ENCODE measurements at regions not wholly inside any gene's neighbourhood (a gene's known extent, or its start where the extent isn't known, plus 50 kb on each side); places are given as distances from the start of the nearest gene placed in this dataset.

DNA sequence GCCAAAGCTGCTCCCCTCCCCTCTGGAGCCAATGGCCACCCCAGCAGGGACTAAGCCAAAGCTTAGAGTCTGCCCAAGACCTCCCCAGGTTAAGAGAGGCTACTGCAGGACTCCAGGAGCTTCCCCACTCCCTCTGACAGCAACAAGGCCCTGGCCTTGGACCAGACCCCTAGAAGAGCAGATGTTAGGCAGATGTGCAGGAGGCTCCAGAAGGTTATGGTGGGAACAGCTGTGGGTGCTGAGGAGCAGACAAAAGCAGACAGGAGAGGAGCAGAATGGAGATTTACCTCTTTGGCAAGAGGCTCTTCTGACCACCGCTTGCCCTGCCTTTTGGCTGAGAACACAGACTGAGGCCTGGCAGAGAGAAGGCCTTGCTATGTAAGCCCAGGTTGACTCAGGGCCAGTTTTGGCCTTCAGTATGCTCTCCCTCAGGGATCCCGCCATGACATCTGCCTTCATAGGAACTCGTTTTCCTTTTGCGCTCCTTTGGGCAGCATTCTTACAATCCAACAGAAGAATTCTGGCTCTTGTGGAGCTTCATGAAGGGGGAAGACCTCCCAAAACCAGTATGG, 113.0 kb downstream of the RBFOX3 start:
- DNase-seq (no peak), ATAC-seq (no peak)
- Histone ChIP-seq H3K27ac (no peak overlapping the region), H3K9me3 (no peaks in the 10 kb centered on the region), H3K4me3 (no peak overlapping the region), H3K4me1 (no peaks in the 10 kb centered on the region), H3K36me3 (no peaks in the 10 kb centered on the region), H3K27me3 (no peaks in the 10 kb centered on the region)
- TF ChIP-seq, protein P1, sequence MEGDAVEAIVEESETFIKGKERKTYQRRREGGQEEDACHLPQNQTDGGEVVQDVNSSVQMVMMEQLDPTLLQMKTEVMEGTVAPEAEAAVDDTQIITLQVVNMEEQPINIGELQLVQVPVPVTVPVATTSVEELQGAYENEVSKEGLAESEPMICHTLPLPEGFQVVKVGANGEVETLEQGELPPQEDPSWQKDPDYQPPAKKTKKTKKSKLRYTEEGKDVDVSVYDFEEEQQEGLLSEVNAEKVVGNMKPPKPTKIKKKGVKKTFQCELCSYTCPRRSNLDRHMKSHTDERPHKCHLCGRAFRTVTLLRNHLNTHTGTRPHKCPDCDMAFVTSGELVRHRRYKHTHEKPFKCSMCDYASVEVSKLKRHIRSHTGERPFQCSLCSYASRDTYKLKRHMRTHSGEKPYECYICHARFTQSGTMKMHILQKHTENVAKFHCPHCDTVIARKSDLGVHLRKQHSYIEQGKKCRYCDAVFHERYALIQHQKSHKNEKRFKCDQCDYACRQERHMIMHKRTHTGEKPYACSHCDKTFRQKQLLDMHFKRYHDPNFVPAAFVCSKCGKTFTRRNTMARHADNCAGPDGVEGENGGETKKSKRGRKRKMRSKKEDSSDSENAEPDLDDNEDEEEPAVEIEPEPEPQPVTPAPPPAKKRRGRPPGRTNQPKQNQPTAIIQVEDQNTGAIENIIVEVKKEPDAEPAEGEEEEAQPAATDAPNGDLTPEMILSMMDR (IDR thresholded peaks at IDR 0.05), result no peak
- no peak for TF ChIP-seq POLR2A (IDR thresholded peaks at IDR 0.05)
- intact Hi-C loops (cut with DNase I), result no loop called here
- WGBS (ENCODE audit: insufficient coverage, low coverage, low lambda C conversion rate, missing lambda C conversion rate), result no CpG with 5 or more reads among the region's 4 CpGs

DNA sequence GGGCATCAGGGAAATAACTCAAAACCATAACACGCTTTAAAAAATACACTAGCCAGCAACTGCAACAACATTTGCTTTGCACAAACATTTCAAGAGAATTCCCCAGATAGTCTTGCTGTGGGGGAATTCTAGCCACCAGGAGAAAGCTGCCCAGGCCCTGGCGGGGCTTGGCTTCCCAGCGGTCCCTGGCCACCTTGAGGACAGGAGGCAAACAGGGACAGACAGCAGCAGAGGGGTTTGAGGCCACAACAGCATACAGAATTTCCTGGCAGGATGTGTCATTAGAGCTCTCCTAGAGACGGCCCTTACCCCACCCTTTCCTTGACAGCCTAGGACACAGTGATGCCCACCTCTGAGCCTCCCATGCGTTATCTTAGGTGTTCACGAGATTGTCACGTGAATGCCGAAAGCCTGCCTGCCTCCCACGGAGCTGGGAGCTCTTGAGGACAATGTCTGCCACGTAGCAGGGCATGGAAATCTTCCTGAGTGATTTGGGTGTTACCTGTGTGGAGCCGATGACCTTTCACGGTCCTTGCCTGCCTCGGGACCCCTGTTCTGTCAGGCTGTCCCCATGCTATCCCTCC, 114.3 kb downstream of the RBFOX3 start:
- ATAC-seq, result no peak
- TF ChIP-seq POLR2A (IDR thresholded peaks at IDR 0.05), result no peak
- TF ChIP-seq, protein P1 (IDR thresholded peaks at IDR 0.05), result no peak
- H3K4me3 ChIP-seq, result no peak overlapping the region
- intact Hi-C loops (cut with DNase I), result no loop called here
- 69% methylated on average over 3 of the region's 13 CpGs for WGBS (ENCODE audit: insufficient coverage, low coverage, low lambda C conversion rate, missing lambda C conversion rate)
- no peak overlapping the region for H3K27ac ChIP-seq
- no peaks in the 10 kb centered on the region for H3K9me3 ChIP-seq
- no peak for DNase-seq
- H3K4me1 ChIP-seq, result no peaks in the 10 kb centered on the region
- H3K36me3 ChIP-seq, result no peaks in the 10 kb centered on the region
- no peaks in the 10 kb centered on the region for H3K27me3 ChIP-seq

DNA sequence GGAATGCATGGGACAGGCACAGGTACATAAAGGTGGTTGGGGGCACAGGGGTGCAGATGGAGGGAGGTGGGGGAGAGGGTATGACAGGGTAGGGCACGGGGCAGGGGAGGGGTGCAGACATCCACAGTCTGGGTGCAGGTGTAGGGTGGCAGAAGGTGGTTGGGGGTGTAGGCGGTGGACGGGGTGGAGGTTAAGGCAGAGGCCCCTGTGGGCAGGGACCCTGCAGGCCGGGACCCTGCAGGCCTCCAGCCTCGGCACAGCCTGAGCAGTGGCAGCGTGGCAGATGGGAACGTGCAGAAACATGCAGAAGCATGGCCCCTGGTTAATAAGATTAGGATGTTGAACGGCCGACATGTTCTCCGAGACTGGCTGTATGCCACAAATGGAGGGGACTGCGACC, 115.2 kb downstream of the RBFOX3 start:
- Histone ChIP-seq H3K4me1 (no peaks in the 10 kb centered on the region), H3K27me3 (no peaks in the 10 kb centered on the region), H3K4me3 (no peak overlapping the region), H3K36me3 (no peaks in the 10 kb centered on the region), H3K27ac (no peak overlapping the region), H3K9me3 (no peaks in the 10 kb centered on the region)
- TF ChIP-seq, protein P1 (IDR thresholded peaks at IDR 0.05), result no peak
- no peak for TF ChIP-seq POLR2A (IDR thresholded peaks at IDR 0.05)
- no peak for DNase-seq
- WGBS (ENCODE audit: insufficient coverage, low coverage, low lambda C conversion rate, missing lambda C conversion rate), result 57% methylated on average over 10 of the region's 11 CpGs
- intact Hi-C loops (cut with DNase I), result no loop called here
- no peak for ATAC-seq

DNA sequence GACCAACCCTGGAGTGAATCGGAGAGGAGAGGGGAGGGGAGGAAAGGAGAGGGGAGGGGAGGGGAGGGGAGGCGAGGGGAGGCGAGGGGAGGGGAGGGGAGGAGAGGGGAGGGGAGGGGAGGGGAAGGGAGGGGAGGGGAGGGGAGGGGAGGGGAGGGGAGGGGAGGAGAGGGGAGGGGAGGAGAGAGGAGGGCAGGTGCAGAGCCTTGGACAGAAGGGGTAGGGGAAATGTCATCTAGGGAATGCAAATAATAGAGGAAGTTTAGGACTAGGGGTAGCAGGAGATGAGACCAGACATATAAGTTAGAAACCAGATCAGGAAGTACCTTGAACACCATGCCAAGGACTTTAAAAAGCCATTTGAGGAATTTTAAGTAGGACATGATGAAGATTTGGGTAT, 119.8 kb downstream of the RBFOX3 start:
- no peak overlapping the region for H3K4me3 ChIP-seq
- no peaks in the 10 kb centered on the region for H3K9me3 ChIP-seq
- no peaks in the 10 kb centered on the region for H3K4me1 ChIP-seq
- H3K27ac ChIP-seq, result no peak overlapping the region
- DNase-seq (no peak), ATAC-seq (no peak)
- WGBS (ENCODE audit: insufficient coverage, low coverage, low lambda C conversion rate, missing lambda C conversion rate), result 67% methylated on average over 1 of the region's 3 CpGs
- no peaks in the 10 kb centered on the region for H3K36me3 ChIP-seq
- TF ChIP-seq, protein P1 (IDR thresholded peaks at IDR 0.05), result no peak
- TF ChIP-seq POLR2A (IDR thresholded peaks at IDR 0.05), result no peak
- intact Hi-C loops (cut with DNase I), result no loop called here
- H3K27me3 ChIP-seq, result no peaks in the 10 kb centered on the region
